ENCODE measurements at regions not wholly inside any gene's neighbourhood (a gene's known extent, or its start where the extent isn't known, plus 50 kb on each side); places are given as distances from the start of the nearest gene placed in this dataset.

DNA sequence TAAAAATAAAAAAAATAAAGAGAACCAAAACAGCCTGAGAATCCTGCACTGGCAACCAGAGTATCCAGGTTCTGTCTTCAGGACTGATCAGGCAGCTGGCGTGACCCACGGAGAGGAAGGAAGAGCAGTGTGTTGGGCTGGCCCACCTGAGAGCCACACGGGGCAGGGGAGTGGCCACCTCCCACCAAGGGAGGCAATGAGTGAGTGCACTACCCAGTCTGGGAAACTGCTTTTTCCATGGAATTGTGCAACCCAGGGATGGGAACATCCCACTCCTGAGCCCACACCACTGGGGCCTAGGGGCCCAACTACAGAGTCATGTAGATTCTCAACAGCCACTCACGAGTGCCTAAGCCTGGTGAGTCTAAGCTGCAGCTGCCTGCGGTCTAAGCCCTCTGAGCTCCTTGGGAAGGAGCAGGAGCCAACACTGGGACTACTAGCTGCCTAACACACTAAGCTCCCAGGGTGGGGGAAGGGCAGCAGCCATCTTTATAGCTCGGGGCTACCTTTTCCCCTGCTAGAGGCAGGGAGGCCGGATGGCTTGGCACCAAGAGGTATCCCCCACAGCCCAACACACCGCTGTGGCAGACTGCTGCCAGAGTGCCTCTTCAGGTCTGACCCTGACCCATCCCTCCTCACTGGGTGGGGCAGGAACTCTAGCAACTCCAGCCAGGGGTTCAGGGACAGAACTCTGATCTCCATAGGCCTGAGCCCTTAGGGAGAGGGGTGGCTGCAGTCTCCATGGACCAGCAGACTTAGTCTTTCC is 610.9 kb downstream of the RERGL start:
- DNase-seq = peak; percentile 56
- no peaks in the 10 kb centered on the region for H3K36me3 ChIP-seq
- TF ChIP-seq POLR2AphosphoS5 (IDR thresholded peaks at IDR 0.05) (no peak), EP300 (IDR thresholded peaks at IDR 0.05) (no peak), POLR2A (IDR thresholded peaks at IDR 0.05) (no peak), CTCF (IDR thresholded peaks at IDR 0.05) (no peak)
- no peak overlapping the region for H3K4me3 ChIP-seq
- H3K9me3 ChIP-seq = peaks cover 0 to 2% (median 0%) of the 10 kb centered on the region in 4 donors
- intact Hi-C loops (cut with DNase I) = no loop called here
- H3K4me1 ChIP-seq = no peaks in the 10 kb centered on the region
- no peaks in the 10 kb centered on the region for H3K27me3 ChIP-seq
- 89 to 93% methylated on average over 8 of the region's 8 CpGs for WGBS, 2 donors
- no peak overlapping the region for H3K27ac ChIP-seq

DNA sequence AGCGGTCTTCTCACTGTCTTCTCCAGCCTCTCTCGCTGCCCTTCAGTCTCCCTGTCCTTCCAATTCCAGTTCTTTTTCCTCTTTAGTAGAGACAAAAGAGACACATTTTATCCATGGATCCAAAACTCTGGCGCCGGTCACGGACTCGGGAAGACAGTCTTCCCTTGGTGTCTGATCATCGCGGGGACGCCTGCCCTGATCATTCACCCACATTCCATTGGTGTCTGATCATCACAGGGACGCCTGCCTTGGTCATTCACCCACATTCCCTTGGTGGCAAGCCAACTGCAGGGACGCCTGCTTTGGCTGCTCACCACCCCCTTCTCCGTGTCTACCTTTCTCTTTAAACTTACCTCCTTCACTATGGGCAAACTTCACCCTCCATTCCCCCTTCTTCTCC is 619.5 kb downstream of the RERGL start:
- Histone ChIP-seq H3K27ac (no peak overlapping the region), H3K9me3 (peaks cover 0 to 3% (median 0%) of the 10 kb centered on the region in 4 donors), H3K4me3 (no peak overlapping the region), H3K4me1 (no peaks in the 10 kb centered on the region), H3K27me3 (no peaks in the 10 kb centered on the region), H3K36me3 (no peaks in the 10 kb centered on the region)
- intact Hi-C loops (cut with DNase I) = no loop called here
- 92 to 93% methylated on average over 12 of the region's 12 CpGs for WGBS, 2 donors
- no peak for DNase-seq
- no peak for TF ChIP-seq EP300 (IDR thresholded peaks at IDR 0.05)
- TF ChIP-seq CTCF (IDR thresholded peaks at IDR 0.05) = no peak
- no peak for TF ChIP-seq POLR2AphosphoS5 (IDR thresholded peaks at IDR 0.05)
- TF ChIP-seq POLR2A (IDR thresholded peaks at IDR 0.05) = no peak

DNA sequence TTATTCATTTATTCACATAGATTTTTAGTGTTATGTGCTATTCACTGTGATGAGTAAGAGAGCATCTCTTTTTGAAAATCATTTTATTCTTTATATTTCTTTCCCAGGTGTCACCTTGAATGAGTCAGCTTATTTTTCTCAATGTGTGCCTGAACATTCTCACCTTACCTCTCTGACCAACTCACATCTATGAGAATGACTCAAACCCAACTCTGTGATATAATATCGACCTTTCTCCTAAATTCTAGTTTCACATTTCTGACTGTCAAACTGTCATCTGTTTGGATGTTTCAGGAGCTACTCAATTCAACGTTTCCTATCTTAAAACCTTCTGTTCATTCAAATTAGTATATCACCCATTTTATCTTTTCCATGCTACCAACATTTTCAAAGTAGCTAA is 630.8 kb downstream of the RERGL start:
- no peaks in the 10 kb centered on the region for H3K27me3 ChIP-seq
- no peaks in the 10 kb centered on the region for H3K9me3 ChIP-seq
- no peaks in the 10 kb centered on the region for H3K36me3 ChIP-seq
- no peak overlapping the region for H3K4me3 ChIP-seq
- intact Hi-C loops (cut with DNase I) = no loop called here
- H3K27ac ChIP-seq = no peak overlapping the region
- TF ChIP-seq CTCF (IDR thresholded peaks at IDR 0.05) = no peak
- TF ChIP-seq POLR2AphosphoS5 (IDR thresholded peaks at IDR 0.05) = no peak
- TF ChIP-seq EP300 (IDR thresholded peaks at IDR 0.05) = no peak
- no peak for TF ChIP-seq POLR2A (IDR thresholded peaks at IDR 0.05)
- 59 to 72% methylated on average over 2 of the region's 2 CpGs for WGBS, 2 donors
- H3K4me1 ChIP-seq = peaks cover 0 to 16% (median 0%) of the 10 kb centered on the region in 4 donors
- DNase-seq = no peak

DNA sequence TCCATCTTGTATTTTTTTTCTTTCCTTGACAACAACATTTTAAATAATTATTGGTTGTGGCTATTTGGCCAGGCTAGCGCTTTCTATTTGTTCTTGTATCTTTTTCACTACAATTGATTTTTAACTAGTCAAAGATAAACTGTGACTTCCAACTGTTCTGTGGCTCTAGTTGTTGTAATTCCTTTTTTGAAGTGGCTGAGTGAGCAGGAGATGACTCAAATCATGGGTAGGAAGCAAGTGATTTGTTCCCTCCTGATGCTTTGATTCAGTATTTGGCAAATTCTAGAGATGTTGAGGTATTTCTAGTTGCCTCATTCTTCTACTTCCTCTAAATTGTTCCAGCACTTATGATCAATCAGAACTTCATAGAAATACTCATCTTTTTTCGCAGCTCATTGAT is 633.5 kb downstream of the RERGL start:
- WGBS, 2 donors = 42 to 54% methylated on average over 2 of the region's 2 CpGs
- Histone ChIP-seq H3K9me3 (no peaks in the 10 kb centered on the region), H3K27me3 (no peaks in the 10 kb centered on the region), H3K4me1 (peaks cover 0 to 12% (median 0%) of the 10 kb centered on the region in 4 donors), H3K36me3 (no peaks in the 10 kb centered on the region), H3K27ac (no peak overlapping the region), H3K4me3 (no peak overlapping the region)
- TF ChIP-seq CTCF (IDR thresholded peaks at IDR 0.05) (no peak), POLR2AphosphoS5 (IDR thresholded peaks at IDR 0.05) (no peak), EP300 (IDR thresholded peaks at IDR 0.05) (no peak), POLR2A (IDR thresholded peaks at IDR 0.05) (no peak)
- intact Hi-C loops (cut with DNase I) = no loop called here
- no peak for DNase-seq

- no peaks in the 10 kb centered on the region for H3K4me1 ChIP-seq
- no peaks in the 10 kb centered on the region for H3K36me3 ChIP-seq
- peaks cover 0 to 14% (median 5%) of the 10 kb centered on the region in 4 donors for H3K9me3 ChIP-seq
- H3K4me3 ChIP-seq = no peak overlapping the region
- no peaks in the 10 kb centered on the region for H3K27me3 ChIP-seq
- TF ChIP-seq POLR2A (IDR thresholded peaks at IDR 0.05) (no peak), POLR2AphosphoS5 (IDR thresholded peaks at IDR 0.05) (no peak), EP300 (IDR thresholded peaks at IDR 0.05) (no peak), CTCF (IDR thresholded peaks at IDR 0.05) (no peak)
- intact Hi-C loops (cut with DNase I) = no loop called here
- no peak for DNase-seq
- H3K27ac ChIP-seq = no peak overlapping the region
Measured at GRCh38 chr12:17438141-17438540, 651.9 kb downstream of the RERGL start.
